ENCODE measurements at regions not wholly inside any gene's neighbourhood (a gene's known extent, or its start where the extent isn't known, plus 50 kb on each side); places are given as distances from the start of the nearest gene placed in this dataset.

- no peak for TF ChIP-seq MTA2 (IDR thresholded peaks at IDR 0.05; ENCODE audit: low read depth)
- TF ChIP-seq YBX1 (IDR thresholded peaks at IDR 0.05): no peak
- TF ChIP-seq HSF1 (IDR thresholded peaks at IDR 0.05; ENCODE audit: low read depth, low read length): no peak
- no peak for TF ChIP-seq KDM1A (IDR thresholded peaks at IDR 0.05; ENCODE audit: borderline replicate concordance)
- TF ChIP-seq NBN (IDR thresholded peaks at IDR 0.05): no peak
- TF ChIP-seq ZBTB4 (CRISPR knock-in tag; IDR thresholded peaks at IDR 0.05): no peak
- TF ChIP-seq GABPA (IDR thresholded peaks at IDR 0.05; ENCODE audit: low read depth): no peak
These were observed 339.0 kb downstream of the EIPR1 start for GRCh38 chr2:3038636-3039035.

More at GRCh38 chr2:3038636-3039035, 339.0 kb downstream of the EIPR1 start:
- ChIA-PET POLR2A (no interaction called here), SMC1A (ENCODE audit: uncharacterized antibody, unreplicated experiment) (no interaction called here), CTCF (no interaction called here), RAD21 (ENCODE audit: unreplicated experiment) (no interaction called here)
- intact Hi-C loops (cut with micrococcal nuclease; ENCODE audit: unreplicated experiment): no loop called here
- in situ Hi-C loops (cut with MboI): no loop called here
- 0% methylated on average over 12 of the region's 12 CpGs for WGBS (ENCODE audit: insufficient coverage, insufficient replicate concordance, low lambda C conversion rate, missing lambda C conversion rate)
- Histone ChIP-seq H3K27ac (ENCODE audit: control insufficient read depth, insufficient read depth) (no peak overlapping the region), H3K79me2 (ENCODE audit: control insufficient read depth, insufficient read depth, low read length) (no peaks in the 10 kb centered on the region), H3K4me2 (ENCODE audit: control insufficient read depth, insufficient read depth) (no peak overlapping the region), H3K4me1 (ENCODE audit: control insufficient read depth, insufficient read depth, low read length) (no peaks in the 10 kb centered on the region; the same call in 1 of the 2 replicates), H3K27me3 (replicated peaks in 1 of 2; ENCODE audit: control insufficient read depth in 2 of 2, insufficient read depth in 2 of 2, low read length in 1 of 2) (no peaks in the 10 kb centered on the region), H3K4me3 (no peak overlapping the region), H4K20me1 (ENCODE audit: control insufficient read depth, insufficient read depth) (no peaks in the 10 kb centered on the region), H3K36me3 (ENCODE audit: control insufficient read depth in 2 of 2, insufficient read depth in 2 of 2, low read length in 1 of 2) (no peaks in the 10 kb centered on the region), H2AFZ (ENCODE audit: control insufficient read depth, low read depth, low read length) (no peak overlapping the region), H3K9me3 (replicated peaks; ENCODE audit: control insufficient read depth, insufficient read depth, low read length) (no peaks in the 10 kb centered on the region), H3K9ac (ENCODE audit: control insufficient read depth, insufficient read depth, low read length) (no peak overlapping the region)
- DNase-seq (ENCODE audit: low read depth, low spot score) (no peak), FAIRE-seq (no peak), ATAC-seq (no peak)
- BruUV-seq (replicated peaks): no TSS peak

Measured in GM12878 (cell line).